GM12892 (cell line): ENCODE measurements at regions not wholly inside any gene's neighbourhood (a gene's known extent, or its start where the extent isn't known, plus 50 kb on each side); places are given as distances from the start of the nearest gene placed in this dataset.

Experiments used
- DNase-seq: peaks from one replicate; pipeline ENCODE4 v3.0.0; 2011; ENCODE audit not compliant: insufficient read length
- FAIRE-seq: peaks from 2 replicates; lab custom pipeline; 2011; peaks lifted over from hg19 to GRCh38; lab: Jason Lieb, UNC
- POLR2A ChIP-seq: IDR thresholded peaks from 2 replicates; pipeline ENCODE4 v1.6.1; 2011; ENCODE audit warnings: low read depth, low read length, control low read depth
- POLR2AphosphoS5 ChIP-seq: IDR thresholded peaks from 2 replicates; pipeline ENCODE4 v1.6.1; 2011; ENCODE audit warnings: low read depth, low read length, control low read depth
- TAF1 ChIP-seq: IDR thresholded peaks from 2 replicates; pipeline ENCODE4 v1.6.1; 2011; ENCODE audit warnings: low read depth, mild to moderate bottlenecking, control low read depth, low read length, borderline replicate concordance

DNA sequence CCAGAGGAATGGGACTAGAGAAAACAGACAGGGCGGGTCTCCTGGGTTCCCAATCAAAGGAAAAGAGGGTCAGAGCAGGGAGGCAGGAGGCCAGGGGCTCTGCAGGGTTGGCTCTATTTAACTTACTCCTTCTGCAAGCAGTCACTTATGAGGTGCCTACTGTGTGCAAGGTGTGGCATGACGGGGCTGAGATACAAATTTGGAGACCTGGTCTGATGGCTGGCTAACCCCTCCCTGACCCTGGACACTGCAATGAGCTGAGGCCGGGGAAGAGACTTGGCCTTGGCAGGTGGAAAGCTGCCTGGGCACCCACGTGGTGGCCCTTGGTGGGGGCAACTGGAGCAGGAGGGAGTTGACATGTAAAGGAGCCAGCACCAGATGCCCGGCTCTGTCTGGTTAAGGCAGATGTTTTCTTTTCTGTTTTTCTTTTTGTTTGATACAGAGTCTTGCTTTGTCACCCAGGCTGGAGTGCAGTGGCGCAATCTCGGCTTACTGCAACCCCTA is 148.5 kb upstream of the GATA6 start:
- DNase-seq (no peak), FAIRE-seq (no peak)
- no peak for TF ChIP-seq POLR2A
- TF ChIP-seq TAF1 = no peak
- no peak for TF ChIP-seq POLR2AphosphoS5

- FAIRE-seq (no peak), DNase-seq (no peak)
- TF ChIP-seq POLR2A (no peak), POLR2AphosphoS5 (no peak), TAF1 (no peak)
Observed at GRCh38 chr18:22021701-22022100, 147.7 kb upstream of the GATA6 start.

DNA sequence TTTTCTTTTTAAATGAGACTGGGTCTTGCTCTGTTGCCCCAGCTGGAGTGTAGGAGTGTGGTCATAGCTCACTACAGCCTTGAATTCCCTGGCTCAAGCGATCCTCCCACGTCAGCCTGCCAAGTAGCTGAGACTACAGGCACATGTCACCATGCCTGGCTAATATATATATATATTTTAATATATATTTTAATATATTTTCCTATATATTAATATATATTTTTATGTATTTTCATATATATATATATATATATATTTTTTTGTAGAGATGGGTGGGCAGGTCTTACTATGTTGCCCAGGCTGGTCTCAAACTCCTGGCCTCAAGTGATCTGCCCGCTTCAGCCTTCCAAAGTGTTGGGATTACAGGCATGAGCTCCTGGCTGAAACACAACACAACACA is 144.5 kb upstream of the GATA6 start:
- DNase-seq (no peak), FAIRE-seq (no peak)
- TF ChIP-seq POLR2A = no peak
- no peak for TF ChIP-seq TAF1
- TF ChIP-seq POLR2AphosphoS5 = no peak

DNA sequence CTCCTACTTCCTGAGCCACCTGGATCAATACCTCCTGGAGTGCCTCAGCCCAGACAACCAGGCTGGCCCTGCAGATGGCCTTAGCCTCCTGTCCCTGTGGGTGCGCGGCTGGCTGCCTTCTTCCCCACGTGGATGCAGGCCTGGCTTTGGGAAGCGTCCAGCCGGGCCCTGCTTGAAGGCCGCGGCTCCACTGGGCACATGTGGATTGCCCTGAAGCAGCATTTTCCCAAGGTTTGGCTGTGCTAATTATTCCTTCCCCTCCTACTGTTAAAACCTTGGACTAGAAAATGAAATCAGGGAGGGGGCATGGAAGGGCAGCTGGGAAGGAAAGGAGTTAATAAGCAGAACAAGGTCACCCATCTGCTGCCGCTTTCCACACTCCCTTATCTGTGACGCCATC is 143.0 kb upstream of the GATA6 start:
- DNase-seq (no peak), FAIRE-seq (no peak)
- TF ChIP-seq POLR2AphosphoS5 (no peak), POLR2A (no peak), TAF1 (no peak)

DNA sequence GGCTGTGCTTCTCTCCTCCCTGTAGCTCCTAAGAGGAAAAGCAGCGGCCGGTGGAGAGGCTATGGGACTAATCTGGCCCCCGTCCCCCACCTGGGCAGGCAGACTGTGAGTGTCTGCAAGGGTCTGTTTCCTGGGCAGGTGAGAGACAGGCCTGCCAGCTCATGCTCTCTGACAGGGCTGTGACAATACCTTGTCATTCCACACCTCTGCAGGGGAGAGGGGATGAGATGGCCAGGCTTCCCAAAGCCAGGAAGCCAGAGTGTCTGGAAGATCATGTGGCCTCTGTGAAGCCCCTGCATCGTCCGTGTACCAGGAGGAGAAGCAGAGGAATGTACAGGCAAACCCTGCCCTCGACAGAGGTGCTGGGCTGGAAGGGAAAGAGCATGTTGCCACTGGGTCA is 142.5 kb upstream of the GATA6 start:
- FAIRE-seq (no peak), DNase-seq (no peak)
- TF ChIP-seq POLR2AphosphoS5 (no peak), POLR2A (no peak), TAF1 (no peak)

DNA sequence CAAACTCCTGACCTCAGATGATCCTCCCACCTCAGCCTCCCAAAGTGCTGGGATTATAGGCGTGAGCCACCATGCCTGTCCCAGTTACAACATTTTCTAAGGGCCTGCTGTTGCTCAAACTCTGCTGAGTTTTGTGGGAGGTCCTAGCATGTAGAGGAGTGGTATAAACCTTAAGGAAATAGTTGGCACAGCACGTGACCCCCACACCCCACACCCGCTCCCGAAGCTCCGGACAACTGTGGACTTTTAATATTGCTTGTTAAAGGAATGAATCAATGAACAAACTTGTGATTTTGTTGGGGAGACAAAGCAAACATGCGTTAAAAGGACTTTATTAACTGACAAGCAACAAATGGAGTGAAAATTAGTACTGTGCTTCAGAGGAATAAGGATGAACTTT is 137.8 kb upstream of the GATA6 start:
- DNase-seq (no peak), FAIRE-seq (no peak)
- TF ChIP-seq POLR2AphosphoS5 (no peak), TAF1 (no peak), POLR2A (no peak)

DNA sequence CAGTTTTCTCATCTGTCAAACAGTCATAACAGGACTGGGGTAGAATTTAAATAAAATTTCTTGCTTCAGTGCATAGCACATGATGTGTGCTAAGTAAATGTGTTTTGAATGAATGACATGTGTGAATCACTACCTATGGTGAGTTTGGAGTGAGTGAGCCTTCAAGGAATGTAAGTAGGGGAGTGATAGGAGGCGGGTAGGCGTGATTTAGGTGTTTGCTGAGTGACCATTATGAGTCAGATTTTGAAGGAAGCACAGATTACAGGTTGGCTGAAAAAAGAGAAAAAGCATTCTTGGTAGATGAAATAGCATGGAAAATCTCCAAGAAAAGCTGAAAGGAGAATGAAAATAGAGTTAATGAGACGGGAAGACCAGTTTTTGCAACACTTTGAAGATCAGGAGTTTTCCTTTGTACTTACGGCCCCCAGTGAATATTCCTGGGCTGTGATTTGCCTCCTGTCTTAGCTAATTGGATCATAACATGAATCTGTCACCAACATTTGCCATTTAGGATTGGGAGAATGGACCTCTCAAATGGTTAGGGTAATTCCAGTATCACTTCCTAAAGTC is 136.9 kb upstream of the GATA6 start:
- DNase-seq (no peak), FAIRE-seq (no peak)
- TF ChIP-seq POLR2A (no peak), POLR2AphosphoS5 (no peak), TAF1 (no peak)

DNA sequence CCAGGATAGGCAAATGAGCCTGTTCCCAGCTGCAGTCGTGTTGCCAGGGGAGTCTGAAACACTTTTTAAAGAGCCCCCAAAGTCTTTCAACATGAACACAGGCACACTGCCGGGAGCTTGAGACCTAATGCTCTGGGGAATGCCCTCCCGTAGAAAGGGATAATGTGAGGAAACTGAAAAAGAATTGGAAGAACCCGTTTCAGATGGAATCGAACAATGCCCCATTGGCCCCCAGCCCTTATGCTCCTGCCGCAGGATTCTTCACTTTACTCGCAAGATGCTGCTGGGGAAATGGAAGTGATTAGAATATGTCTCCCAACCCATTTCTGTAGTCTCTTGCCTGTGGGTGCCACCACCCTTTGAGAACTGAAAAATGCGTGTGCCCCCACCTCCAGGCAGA is 136.3 kb upstream of the GATA6 start:
- no peak for FAIRE-seq
- TF ChIP-seq POLR2AphosphoS5 (no peak), POLR2A (no peak)
- DNase-seq = no peak

- DNase-seq (no peak), FAIRE-seq (no peak)
- TF ChIP-seq POLR2A = no peak
- TF ChIP-seq TAF1 = no peak
- TF ChIP-seq POLR2AphosphoS5 = no peak
Observed at GRCh38 chr18:22034276-22034675, 135.1 kb upstream of the GATA6 start.

DNA sequence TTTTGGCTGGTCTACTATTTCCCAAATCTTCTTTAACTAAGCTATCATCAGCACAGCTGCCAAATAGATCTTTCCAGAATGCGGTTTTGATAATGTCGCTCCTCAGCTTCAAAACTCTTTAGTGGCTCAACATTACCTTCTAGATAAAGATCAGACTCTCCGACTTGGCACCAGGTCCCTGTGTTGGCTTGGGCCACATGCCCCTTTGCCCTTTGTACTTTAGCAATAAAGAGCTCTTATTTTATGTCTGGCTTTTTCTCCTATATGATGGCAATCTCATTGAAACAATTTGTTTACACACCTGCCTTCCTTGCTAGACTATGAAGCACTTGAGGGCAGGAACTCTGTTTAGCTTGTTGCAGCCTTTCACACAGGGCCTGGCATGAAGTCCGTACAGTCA is 128.9 kb upstream of the GATA6 start:
- TF ChIP-seq TAF1 = no peak
- no peak for TF ChIP-seq POLR2AphosphoS5
- no peak for TF ChIP-seq POLR2A
- FAIRE-seq = no peak
- no peak for DNase-seq

GRCh38 chr18:22043837-22044236 is 125.6 kb upstream of the GATA6 start:
- TF ChIP-seq TAF1 (no peak), POLR2A (no peak), POLR2AphosphoS5 (no peak)
- no peak for FAIRE-seq
- DNase-seq = no peak

DNA sequence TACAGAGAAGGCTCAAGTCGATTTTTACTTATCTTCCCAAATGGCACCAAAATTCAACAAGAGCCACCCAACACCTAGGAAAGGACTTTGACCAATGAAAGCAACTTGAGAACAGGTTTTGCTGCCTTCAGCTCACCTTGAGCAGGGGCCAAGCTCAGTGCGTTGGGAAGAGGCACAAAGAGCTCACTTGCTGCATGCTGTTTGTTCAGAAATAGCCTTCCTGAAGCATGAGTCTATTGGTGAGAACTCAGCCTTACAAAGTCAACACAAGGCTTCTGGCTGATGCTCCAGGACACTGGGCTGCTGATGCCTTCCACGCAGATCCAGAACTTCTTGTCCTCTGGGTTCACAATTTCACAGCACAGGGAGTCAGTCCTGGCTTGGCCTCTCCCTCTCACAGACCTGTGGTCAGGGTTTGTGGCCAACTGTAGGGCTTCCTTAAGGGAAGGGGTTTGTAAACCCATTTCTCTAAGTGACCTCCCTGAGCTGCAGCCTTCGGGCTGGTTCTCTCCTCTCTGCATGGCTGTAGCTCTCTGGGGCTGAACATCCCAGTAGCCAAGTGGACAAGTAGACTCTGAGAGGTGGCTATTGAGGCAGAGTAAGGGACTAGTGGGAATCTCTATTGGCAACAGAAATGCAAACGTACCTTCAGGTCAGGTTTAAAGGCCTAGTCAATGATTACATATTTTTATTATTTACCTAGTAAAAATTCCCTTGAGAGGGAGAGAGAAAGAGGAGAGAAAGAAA is 124.7 kb upstream of the GATA6 start:
- FAIRE-seq (no peak), DNase-seq (no peak)
- TF ChIP-seq POLR2A (no peak), POLR2AphosphoS5 (no peak), TAF1 (no peak)

DNA sequence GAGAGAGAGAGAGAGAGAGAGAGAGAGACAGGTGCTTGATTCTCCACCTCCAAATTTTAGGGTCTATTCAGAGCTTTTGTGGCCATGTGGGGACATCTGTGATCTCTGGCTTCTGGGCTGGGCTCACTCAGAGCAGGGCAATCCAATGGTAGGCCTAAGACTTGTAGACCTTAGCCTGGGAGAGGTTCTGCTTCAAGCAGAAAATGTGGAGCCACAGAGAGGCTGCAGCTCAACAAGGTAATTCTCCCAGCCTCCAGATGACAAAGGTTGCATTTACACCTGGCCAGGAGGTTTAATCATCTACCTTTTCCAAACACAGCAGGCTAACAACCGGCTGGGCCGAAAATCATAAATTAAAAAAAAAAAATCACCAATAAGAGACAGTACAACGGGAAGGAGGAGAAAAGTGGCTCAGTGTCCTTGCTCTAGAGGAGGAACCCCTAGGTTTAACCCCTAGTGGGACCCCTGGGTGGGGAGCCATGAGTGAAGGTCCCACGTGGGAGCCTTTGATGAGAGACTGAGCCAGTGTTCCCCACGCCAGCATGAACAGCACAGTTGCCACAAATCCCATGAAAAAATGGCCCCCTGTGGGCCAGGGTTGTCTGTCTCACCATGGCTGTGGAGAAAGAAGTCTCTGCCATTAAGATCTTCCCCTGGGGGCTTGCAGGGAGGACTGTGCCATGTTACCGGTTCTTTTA is 124.0 kb upstream of the GATA6 start:
- no peak for FAIRE-seq
- DNase-seq = no peak
- TF ChIP-seq POLR2A (no peak), POLR2AphosphoS5 (no peak), TAF1 (no peak)
